Choroid plexus epithelial cell (primary cell): ENCODE measurements at regions not wholly inside any gene's neighbourhood (a gene's known extent, or its start where the extent isn't known, plus 50 kb on each side); places are given as distances from the start of the nearest gene placed in this dataset.
A peak's percentile ranks its signal among the peaks of the same experiment; 100 is the strongest.

Experiments used
- DNase-seq: peaks from one replicate; pipeline ENCODE4 v3.0.0-alpha.2; 2010; ENCODE audit warnings: low read depth
- H3K4me3 ChIP-seq: 2 replicates; pipeline ENCODE4 v1.5.1; 2011; ENCODE audit warnings: low read depth, mild to moderate bottlenecking, control low read depth, low read length, moderate library complexity
- CTCF ChIP-seq: conservative IDR thresholded peaks from 2 replicates; pipeline ENCODE4 v1.5.1; 2011; ENCODE audit warnings: low read depth, mild to moderate bottlenecking, control low read depth, inconsistent platforms, low read length, moderate library complexity

GRCh38 chr11:111128076-111128870 lies 117.3 kb upstream of the POU2AF2 start:
- no peak for DNase-seq
- H3K4me3 ChIP-seq = no peak overlapping the region
- TF ChIP-seq CTCF = no peak

GRCh38 chr11:111124724-111125123 lies 120.8 kb upstream of the POU2AF2 start:
- H3K4me3 ChIP-seq = no peak overlapping the region
- DNase-seq = no peak
- TF ChIP-seq CTCF = no peak

GRCh38 chr11:111123463-111124398 lies 121.8 kb upstream of the POU2AF2 start:
- no peak for DNase-seq
- no peak for TF ChIP-seq CTCF
- H3K4me3 ChIP-seq = no peak overlapping the region

GRCh38 chr11:111120696-111121302 lies 124.7 kb upstream of the POU2AF2 start:
- no peak for DNase-seq
- TF ChIP-seq CTCF = no peak
- no peak overlapping the region for H3K4me3 ChIP-seq

- H3K4me3 ChIP-seq = no peak overlapping the region
- DNase-seq = no peak
- no peak for TF ChIP-seq CTCF
These were observed 125.4 kb upstream of the POU2AF2 start for GRCh38 chr11:111120161-111120560.

GRCh38 chr11:111119751-111120150 lies 125.8 kb upstream of the POU2AF2 start:
- TF ChIP-seq CTCF = no peak
- peak; percentile 66 for DNase-seq
- H3K4me3 ChIP-seq = no peak overlapping the region
